Neutrophil (primary cell): ENCODE measurements at regions not wholly inside any gene's neighbourhood (a gene's known extent, or its start where the extent isn't known, plus 50 kb on each side); places are given as distances from the start of the nearest gene placed in this dataset.

Experiments used
- H3K27ac ChIP-seq: fragments of 200-600 bp; sonication (generic); 2 replicates; pipeline ENCODE4 v1.5.1; 2016; ENCODE audit warnings: mild to moderate bottlenecking, moderate library complexity
- H3K27me3 ChIP-seq: fragments of 200-600 bp; sonication (generic); 2 replicates; pipeline ENCODE4 v1.6.0; 2016; ENCODE audit warnings: mild to moderate bottlenecking
- H3K36me3 ChIP-seq: fragments of 200-600 bp; sonication (generic); 2 replicates; pipeline ENCODE4 v1.5.1; 2017
- H3K4me1 ChIP-seq, 2 experiments: fragments of 200-600 bp in 1 of 2; sonication (generic) in 1 of 2; 1 replicate in 1 of 2; 2 replicates in 1 of 2; pipeline versions ENCODE4 v1.5.1 to v1.6.1; 2013 to 2016; ENCODE audit warnings: low read depth in 1 of 2, low read length in 1 of 2, mild to moderate bottlenecking in 1 of 2, moderate library complexity in 1 of 2; ENCODE audit not compliant: control insufficient read depth in 1 of 2, insufficient read depth in 1 of 2
- H3K4me3 ChIP-seq, 2 experiments: fragments of 200-600 bp in 1 of 2; sonication (generic) in 1 of 2; 1 replicate in 1 of 2; 2 replicates in 1 of 2; pipeline ENCODE4 v1.5.1; 2013 to 2016; ENCODE audit warnings: low read depth in 1 of 2, low read length in 1 of 2, mild to moderate bottlenecking in 1 of 2, moderate library complexity in 1 of 2
- H3K9me3 ChIP-seq: fragments of 200-600 bp; sonication (generic); 2 replicates; pipeline ENCODE4 v1.5.1; 2016
- TF ChIP-seq, protein P1 (sequence below): fragments of 200-600 bp; sonication (generic); IDR thresholded peaks from 2 replicates; pipeline ENCODE4 v1.5.1; 2016; ENCODE audit warnings: antibody characterized with exemption

DNA sequence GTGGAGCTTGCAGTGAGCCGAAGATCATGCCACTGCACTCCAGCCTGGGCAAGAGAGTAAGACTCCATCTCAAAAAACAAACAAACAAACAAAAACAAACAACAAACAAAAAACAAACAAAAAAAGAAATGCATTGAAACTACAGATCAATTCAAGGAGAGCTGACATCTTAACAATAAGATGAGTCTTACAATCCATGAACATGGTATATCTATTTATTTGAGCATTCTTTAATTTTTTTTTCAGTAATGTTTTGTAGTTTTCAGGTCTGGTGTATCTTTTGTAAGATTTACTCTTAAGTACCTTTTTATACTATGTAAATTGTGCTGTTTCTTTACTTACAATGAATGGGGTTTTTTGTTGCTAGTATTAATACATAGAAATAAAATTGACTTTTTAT, 140.1 kb upstream of the DAPK1 start:
- H3K27me3 ChIP-seq = no peaks in the 10 kb centered on the region
- TF ChIP-seq, protein P1, sequence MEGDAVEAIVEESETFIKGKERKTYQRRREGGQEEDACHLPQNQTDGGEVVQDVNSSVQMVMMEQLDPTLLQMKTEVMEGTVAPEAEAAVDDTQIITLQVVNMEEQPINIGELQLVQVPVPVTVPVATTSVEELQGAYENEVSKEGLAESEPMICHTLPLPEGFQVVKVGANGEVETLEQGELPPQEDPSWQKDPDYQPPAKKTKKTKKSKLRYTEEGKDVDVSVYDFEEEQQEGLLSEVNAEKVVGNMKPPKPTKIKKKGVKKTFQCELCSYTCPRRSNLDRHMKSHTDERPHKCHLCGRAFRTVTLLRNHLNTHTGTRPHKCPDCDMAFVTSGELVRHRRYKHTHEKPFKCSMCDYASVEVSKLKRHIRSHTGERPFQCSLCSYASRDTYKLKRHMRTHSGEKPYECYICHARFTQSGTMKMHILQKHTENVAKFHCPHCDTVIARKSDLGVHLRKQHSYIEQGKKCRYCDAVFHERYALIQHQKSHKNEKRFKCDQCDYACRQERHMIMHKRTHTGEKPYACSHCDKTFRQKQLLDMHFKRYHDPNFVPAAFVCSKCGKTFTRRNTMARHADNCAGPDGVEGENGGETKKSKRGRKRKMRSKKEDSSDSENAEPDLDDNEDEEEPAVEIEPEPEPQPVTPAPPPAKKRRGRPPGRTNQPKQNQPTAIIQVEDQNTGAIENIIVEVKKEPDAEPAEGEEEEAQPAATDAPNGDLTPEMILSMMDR = no peak
- no peaks in the 10 kb centered on the region for H3K9me3 ChIP-seq
- no peak overlapping the region for H3K27ac ChIP-seq
- H3K4me1 ChIP-seq = no peaks in the 10 kb centered on the region
- H3K4me3 ChIP-seq = no peak overlapping the region
- H3K36me3 ChIP-seq = no peaks in the 10 kb centered on the region

DNA sequence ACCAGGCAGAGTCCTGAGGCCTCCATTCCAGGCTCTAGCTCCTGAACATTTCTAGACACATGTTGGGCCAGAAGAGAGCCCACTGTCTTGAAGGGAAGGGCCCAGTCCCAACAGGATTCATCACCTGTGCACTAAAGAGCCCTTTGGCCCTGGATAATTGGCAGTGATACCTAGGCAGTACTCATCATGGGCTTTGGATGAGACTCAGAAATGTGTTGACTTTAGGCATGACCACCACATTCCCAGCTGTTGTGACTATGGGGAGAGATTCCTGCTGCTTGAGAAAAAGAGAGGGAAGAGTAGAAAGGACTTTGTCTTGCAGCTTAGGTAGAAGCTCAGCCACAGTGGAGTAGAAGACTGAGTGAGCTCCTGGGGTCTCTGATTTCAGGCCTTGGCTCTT, 138.4 kb upstream of the DAPK1 start:
- H3K4me1 ChIP-seq = no peaks in the 10 kb centered on the region
- no peaks in the 10 kb centered on the region for H3K36me3 ChIP-seq
- H3K9me3 ChIP-seq = no peaks in the 10 kb centered on the region
- TF ChIP-seq, protein P1 = no peak
- no peaks in the 10 kb centered on the region for H3K27me3 ChIP-seq
- H3K4me3 ChIP-seq = no peak overlapping the region
- no peak overlapping the region for H3K27ac ChIP-seq

DNA sequence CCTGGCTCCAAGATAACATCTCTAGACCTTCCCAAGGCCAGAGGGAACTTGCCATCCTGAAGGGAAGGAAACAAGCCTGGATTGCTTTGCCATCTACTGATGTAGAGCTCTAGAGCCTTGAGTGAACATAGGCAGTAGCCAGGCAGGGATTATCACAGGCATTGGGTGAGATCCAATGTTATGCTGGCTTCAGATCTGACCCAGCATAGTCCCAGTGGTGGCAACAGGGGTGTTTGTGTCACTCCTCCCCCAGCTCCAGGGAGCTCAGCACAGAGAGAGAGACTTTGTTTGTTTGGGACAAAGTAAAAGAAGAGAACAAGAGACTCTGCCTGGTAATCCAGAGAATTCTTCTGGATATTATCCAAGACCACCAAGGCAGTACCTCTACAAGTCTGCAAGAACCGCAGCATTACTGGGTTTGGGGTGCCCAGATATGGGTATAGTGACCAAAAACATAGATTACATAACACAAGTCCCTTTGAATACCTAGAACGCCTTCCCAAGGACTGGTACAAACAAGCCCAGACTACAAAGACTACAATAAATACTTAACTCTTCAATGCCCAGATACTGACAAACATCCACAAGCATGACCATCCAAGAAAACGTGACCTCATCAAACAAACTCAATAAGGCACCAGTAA, 137.6 kb upstream of the DAPK1 start:
- Histone ChIP-seq H3K4me1 (no peaks in the 10 kb centered on the region), H3K36me3 (no peaks in the 10 kb centered on the region), H3K27ac (no peak overlapping the region), H3K4me3 (no peak overlapping the region), H3K9me3 (no peaks in the 10 kb centered on the region), H3K27me3 (no peaks in the 10 kb centered on the region)
- TF ChIP-seq, protein P1 = no peak

DNA sequence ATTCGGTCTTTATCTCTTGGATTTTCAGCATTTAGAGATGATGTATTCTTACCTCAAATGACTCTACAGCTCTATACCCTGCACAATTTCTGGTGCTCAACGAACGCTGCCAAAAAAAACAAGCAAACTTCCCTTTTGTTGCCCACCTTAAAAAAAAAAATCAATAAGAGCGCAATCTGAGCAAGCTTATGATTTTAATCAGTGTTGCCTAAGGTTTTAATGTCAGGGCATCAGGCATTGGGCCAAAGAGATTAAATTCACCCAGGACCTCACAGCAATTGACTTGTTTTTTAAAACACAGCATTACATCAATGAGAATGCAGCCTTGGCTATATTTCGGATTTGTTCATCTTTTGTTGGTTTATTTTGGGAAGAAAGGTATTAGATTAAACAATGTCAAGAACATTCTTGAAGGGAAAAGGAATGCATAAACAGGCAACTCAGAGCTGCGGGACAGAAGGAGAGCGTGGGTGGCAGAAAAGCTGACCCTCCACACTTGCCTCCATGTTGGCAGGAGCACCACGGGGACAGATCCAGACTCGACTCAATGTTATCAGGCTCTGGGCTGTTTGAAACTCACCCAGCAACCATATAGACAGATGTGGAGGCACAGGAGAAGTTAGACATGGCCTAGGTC, 127.5 kb upstream of the DAPK1 start:
- Histone ChIP-seq H3K36me3 (no peaks in the 10 kb centered on the region), H3K4me3 (no peak overlapping the region), H3K27me3 (no peaks in the 10 kb centered on the region), H3K27ac (no peak overlapping the region), H3K4me1 (no peaks in the 10 kb centered on the region), H3K9me3 (no peaks in the 10 kb centered on the region)
- TF ChIP-seq, protein P1 = no peak

DNA sequence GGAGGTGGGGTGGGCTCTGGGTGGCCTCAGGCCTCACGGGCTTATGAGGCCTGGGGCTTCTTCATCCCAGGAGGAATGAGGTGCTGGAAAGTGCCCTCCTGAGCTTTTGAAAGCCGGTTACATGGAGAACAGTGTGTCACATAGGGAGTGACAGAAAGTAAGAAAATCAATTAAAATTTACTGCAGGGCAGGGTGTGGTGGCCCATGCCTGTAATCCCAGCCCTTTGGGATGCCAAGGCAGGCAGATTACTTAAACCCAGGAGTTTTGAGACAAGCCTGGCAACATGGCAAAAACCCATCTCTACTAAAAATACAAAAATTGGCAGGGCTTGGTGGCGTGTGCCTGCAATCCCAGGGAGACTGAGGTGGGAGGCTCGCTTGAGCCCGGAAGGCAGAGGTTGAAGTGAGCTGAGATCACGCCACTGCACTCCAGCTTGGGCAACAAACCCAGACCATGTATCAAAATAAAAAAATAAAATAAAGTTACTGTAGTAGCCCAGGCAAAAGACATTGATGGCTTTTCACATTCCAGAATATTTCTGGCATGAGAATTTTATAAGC, 125.8 kb upstream of the DAPK1 start:
- Histone ChIP-seq H3K36me3 (no peaks in the 10 kb centered on the region), H3K4me1 (no peaks in the 10 kb centered on the region), H3K4me3 (no peak overlapping the region), H3K27ac (no peak overlapping the region), H3K27me3 (no peaks in the 10 kb centered on the region), H3K9me3 (no peaks in the 10 kb centered on the region)
- TF ChIP-seq, protein P1 = no peak
